A673 (cell line): ENCODE measurements at regions not wholly inside any gene's neighbourhood (a gene's known extent, or its start where the extent isn't known, plus 50 kb on each side); places are given as distances from the start of the nearest gene placed in this dataset.

ENCODE experiments used
- BruUV-seq: library from RNA; stranded (reverse); fragments of 400-500 nt; replicated peaks from 2 replicates; lab custom pipeline; 2021; lab: Mats Ljungman, UMichigan
- CTCF ChIA-PET: fragments of 300-600 bp; sonication (Branson Sonifier 250); formaldehyde crosslinking; loops from one replicate; lab custom pipeline; 2022; ENCODE audit warnings: antibody characterized with exemption; lab: Charles Lee
- POLR2A ChIA-PET: fragments of 300-600 bp; sonication (Branson Sonifier 250); formaldehyde crosslinking; loops from one replicate; lab custom pipeline; 2022; ENCODE audit warnings: antibody characterized with exemption; ENCODE audit not compliant: low non-redundant PET; lab: Charles Lee
- DNase-seq: peaks from one replicate; pipeline ENCODE4 v3.0.0-alpha.2; 2015; ENCODE audit warnings: low spot score
- H3K27ac ChIP-seq: fragments of 200-600 bp; sonication (generic); 2 replicates; pipeline ENCODE4 v1.5.1; 2016; ENCODE audit warnings: mixed run types, low read depth, mild to moderate bottlenecking, mixed read lengths, antibody characterized with exemption, low read length; ENCODE audit not compliant: poor library complexity, severe bottlenecking
- H3K27me3 ChIP-seq: fragments of 200-600 bp; sonication (generic); replicated peaks from 2 replicates; pipeline ENCODE4 v1.6.1; 2017; ENCODE audit warnings: mixed run types, low read depth, mild to moderate bottlenecking, mixed read lengths, antibody characterized with exemption, low read length; ENCODE audit not compliant: insufficient read depth, poor library complexity
- H3K36me3 ChIP-seq: fragments of 200-600 bp; sonication (generic); 2 replicates; pipeline ENCODE4 v1.6.1; 2016; ENCODE audit warnings: mixed run types, mild to moderate bottlenecking, mixed read lengths, antibody characterized with exemption, low read length; ENCODE audit not compliant: insufficient read depth, poor library complexity, severe bottlenecking
- H3K4me1 ChIP-seq: fragments of 200-600 bp; sonication (generic); 2 replicates; pipeline ENCODE4 v1.6.1; 2017; ENCODE audit warnings: mixed run types, mild to moderate bottlenecking, mixed read lengths, antibody characterized with exemption, low read length; ENCODE audit not compliant: insufficient read depth, poor library complexity, severe bottlenecking
- H3K4me3 ChIP-seq: fragments of 200-600 bp; sonication (generic); 2 replicates; pipeline ENCODE4 v1.5.1; 2016; ENCODE audit warnings: low read depth, mixed run types, mild to moderate bottlenecking, mixed read lengths, low read length; ENCODE audit not compliant: poor library complexity, severe bottlenecking
- H3K9me3 ChIP-seq: fragments of 200-600 bp; sonication (generic); 2 replicates; pipeline ENCODE4 v1.6.1; 2016; ENCODE audit warnings: mixed run types, low read depth, mild to moderate bottlenecking, mixed read lengths, antibody characterized with exemption, low read length; ENCODE audit not compliant: poor library complexity, severe bottlenecking
- CTCF ChIP-seq: fragments of 300-800, 200-600 bp; sonication (generic); conservative IDR thresholded peaks from 2 replicates; pipeline ENCODE4 v1.5.1; 2017; ENCODE audit warnings: low read depth, mild to moderate bottlenecking, antibody characterized with exemption, low read length, moderate library complexity, mixed read lengths
- EZH2 ChIP-seq: fragments of 200-600 bp; sonication (generic); IDR thresholded peaks from 2 replicates; pipeline ENCODE4 v1.6.1; 2017; ENCODE audit warnings: borderline replicate concordance, low read depth, mild to moderate bottlenecking, mixed read lengths, antibody characterized with exemption, low read length; ENCODE audit not compliant: poor library complexity, severe bottlenecking
- intact Hi-C: fragments of 100-400 bp; cut with micrococcal nuclease; formaldehyde crosslinking; loops from one replicate; pipeline ENCODE4 v1.10.0; 2022; ENCODE audit not compliant: unreplicated experiment

GRCh38 chr6:103855750-103856149 lies 1004.0 kb downstream of the HACE1 start:
- POLR2A ChIA-PET: no interaction called here
- H3K4me3 ChIP-seq: no peak overlapping the region
- H3K9me3 ChIP-seq: no peaks in the 10 kb centered on the region
- no peak for DNase-seq
- TF ChIP-seq EZH2 (no peak), CTCF (no peak)
- H3K27me3 ChIP-seq: no peaks in the 10 kb centered on the region
- intact Hi-C loops: no loop called here
- H3K27ac ChIP-seq: no peak overlapping the region
- no peaks in the 10 kb centered on the region for H3K4me1 ChIP-seq
- no TSS peak for BruUV-seq
- CTCF ChIA-PET: no interaction called here
- H3K36me3 ChIP-seq: no peaks in the 10 kb centered on the region

- H3K4me1 ChIP-seq: no peaks in the 10 kb centered on the region
Observed at GRCh38 chr6:103854059-103854458, 1005.7 kb downstream of the HACE1 start.

DNA sequence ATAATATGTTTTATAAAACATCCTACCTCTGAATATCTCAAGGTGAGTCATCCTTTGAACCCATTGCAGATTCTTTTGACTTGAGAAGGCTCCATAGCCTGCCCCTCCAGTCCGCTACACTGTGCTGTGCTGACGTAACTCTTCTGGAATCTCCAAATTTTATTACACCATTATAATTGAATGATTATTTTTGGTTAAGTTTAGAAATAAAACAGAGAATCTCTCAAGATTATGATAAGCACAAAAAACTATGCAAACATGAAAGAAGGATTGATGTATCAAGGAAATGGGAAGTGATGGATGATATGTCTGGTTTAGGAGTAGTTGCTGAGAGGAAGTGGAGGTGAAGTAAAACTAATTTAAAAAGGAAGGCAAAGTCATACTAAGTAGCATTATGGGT lies 1021.3 kb downstream of the HACE1 start:
- POLR2A ChIA-PET: no interaction called here
- no TSS peak for BruUV-seq

More at GRCh38 chr6:103854059-103854458, 1005.7 kb downstream of the HACE1 start:
- Histone ChIP-seq H3K4me3 (no peak overlapping the region), H3K9me3 (no peaks in the 10 kb centered on the region), H3K36me3 (no peaks in the 10 kb centered on the region), H3K27ac (no peak overlapping the region), H3K27me3 (no peaks in the 10 kb centered on the region)
- no TSS peak for BruUV-seq
- ChIA-PET POLR2A (no interaction called here), CTCF (no interaction called here)
- intact Hi-C loops: no loop called here
- DNase-seq: no peak
- TF ChIP-seq CTCF: peak; percentile 32; the same call in 1 of the 2 replicates
- no peak for TF ChIP-seq EZH2

More for the DNA sequence above, 1021.3 kb downstream of the HACE1 start:
- H3K36me3 ChIP-seq: no peaks in the 10 kb centered on the region
- CTCF ChIA-PET: no interaction called here
- intact Hi-C loops: no loop called here
- no peak overlapping the region for H3K4me3 ChIP-seq
- no peak overlapping the region for H3K27ac ChIP-seq
- TF ChIP-seq CTCF: no peak
- TF ChIP-seq EZH2: no peak
- DNase-seq: no peak
- no peaks in the 10 kb centered on the region for H3K9me3 ChIP-seq
- H3K27me3 ChIP-seq: no peaks in the 10 kb centered on the region
- H3K4me1 ChIP-seq: no peaks in the 10 kb centered on the region
